WTC11 (cell line): ENCODE measurements at regions not wholly inside any gene's neighbourhood (a gene's known extent, or its start where the extent isn't known, plus 50 kb on each side); places are given as distances from the start of the nearest gene placed in this dataset.

ENCODE experiments used
- ATAC-seq: fragments of 200-7000 bp; cut with Tn5 transposase; 2 replicates; pipeline ENCODE4 v1.10.0; 2021; ENCODE audit warnings: mild to moderate bottlenecking, moderate library complexity
- CTCF ChIA-PET: fragments of 300-600 bp; sonication (Branson Sonifier 250); formaldehyde crosslinking; loops from one replicate; lab custom pipeline; 2021; ENCODE audit warnings: antibody characterized with exemption; lab: Charles Lee
- POLR2A ChIA-PET: fragments of 350-600 bp; sonication (Branson Sonifier 250); formaldehyde crosslinking; loops from one replicate; lab custom pipeline; 2021; ENCODE audit warnings: antibody characterized with exemption; lab: Charles Lee
- DNase-seq: peaks from one replicate; pipeline ENCODE4 v3.0.0; 2021; ENCODE audit warnings: low spot score
- H3K27ac Mint-ChIP-seq: 2 replicates; pipeline ENCODE4 v1.8.0; 2021; ENCODE audit warnings: mixed read lengths
- H3K27me3 Mint-ChIP-seq: 2 replicates; pipeline ENCODE4 v1.8.0; 2021; ENCODE audit warnings: low read depth, mild to moderate bottlenecking, moderate library complexity, mixed read lengths
- H3K36me3 Mint-ChIP-seq: 2 replicates; pipeline ENCODE4 v1.8.0; 2021; ENCODE audit warnings: mixed read lengths
- H3K4me1 Mint-ChIP-seq: 2 replicates; pipeline ENCODE4 v1.8.0; 2022; ENCODE audit warnings: mixed read lengths
- H3K4me3 Mint-ChIP-seq: 2 replicates; pipeline ENCODE4 v1.8.0; 2021; ENCODE audit warnings: mild to moderate bottlenecking, moderate library complexity, mixed read lengths
- H3K9me3 Mint-ChIP-seq: 2 replicates; pipeline ENCODE4 v1.8.0; 2021; ENCODE audit warnings: mixed read lengths
- AFF4 ChIP-seq: sonication (generic); formaldehyde crosslinking; IDR thresholded peaks from 2 replicates; pipeline ENCODE4 v1.8.1; 2023; ENCODE audit warnings: mild to moderate bottlenecking, missing genetic modification reagents, borderline replicate concordance
- AR ChIP-seq: fragments of 250-450 bp; sonication (Bioruptor Pico); IDR thresholded peaks from 2 replicates; pipeline ENCODE4 v1.9.0; 2021; ENCODE audit warnings: mild to moderate bottlenecking
- CREM ChIP-seq: sonication (generic); formaldehyde crosslinking; IDR thresholded peaks from 2 replicates; pipeline ENCODE4 v1.8.1; 2022; ENCODE audit warnings: mild to moderate bottlenecking, missing genetic modification reagents, moderate library complexity
- CTCF ChIP-seq: fragments of 200-600 bp; IDR thresholded peaks from 2 replicates; pipeline ENCODE4 v1.8.0; 2022; ENCODE audit warnings: antibody characterized with exemption
- E2F5 ChIP-seq: sonication (generic); formaldehyde crosslinking; IDR thresholded peaks from 2 replicates; pipeline ENCODE4 v1.8.1; 2022; ENCODE audit warnings: mild to moderate bottlenecking, moderate library complexity, missing genetic modification reagents
- FOXJ3 ChIP-seq: sonication (generic); formaldehyde crosslinking; IDR thresholded peaks from 2 replicates; pipeline ENCODE4 v1.9.0; 2021; ENCODE audit warnings: missing genetic modification reagents, mild to moderate bottlenecking, borderline replicate concordance
- HMGA2 ChIP-seq: fragments of 250-450 bp; sonication (Bioruptor Pico); IDR thresholded peaks from 2 replicates; pipeline ENCODE4 v1.4.0; 2021; ENCODE audit warnings: mild to moderate bottlenecking, moderate library complexity
- IRF1 ChIP-seq: sonication (generic); formaldehyde crosslinking; IDR thresholded peaks from 2 replicates; pipeline ENCODE4 v1.8.0; 2023; ENCODE audit warnings: missing genetic modification reagents
- JUN ChIP-seq: sonication (generic); formaldehyde crosslinking; IDR thresholded peaks from 2 replicates; pipeline ENCODE4 v1.8.0; 2023; ENCODE audit warnings: mild to moderate bottlenecking, missing genetic modification reagents
- MYBL2 ChIP-seq: sonication (generic); formaldehyde crosslinking; IDR thresholded peaks from 2 replicates; pipeline ENCODE4 v1.8.1; 2023; ENCODE audit warnings: mild to moderate bottlenecking, moderate library complexity, missing genetic modification reagents
- NFE2L1 ChIP-seq: sonication (generic); formaldehyde crosslinking; IDR thresholded peaks from 2 replicates; pipeline ENCODE4 v1.8.1; 2023; ENCODE audit warnings: missing genetic modification reagents
- NFYB ChIP-seq: sonication (generic); formaldehyde crosslinking; conservative IDR thresholded peaks from 2 replicates; pipeline ENCODE4 v1.8.0; 2022; ENCODE audit warnings: low read depth, missing genetic modification reagents
- RORB ChIP-seq: fragments of 250-450 bp; sonication (Bioruptor Pico); IDR thresholded peaks from 2 replicates; pipeline ENCODE4 v1.9.0; 2021; ENCODE audit warnings: mild to moderate bottlenecking
- SMAD3 ChIP-seq: sonication (generic); formaldehyde crosslinking; IDR thresholded peaks from 2 replicates; pipeline ENCODE4 v1.8.0; 2022; ENCODE audit warnings: missing genetic modification reagents, mild to moderate bottlenecking, borderline replicate concordance
- ZBTB21 ChIP-seq: sonication (generic); formaldehyde crosslinking; IDR thresholded peaks from 2 replicates; pipeline ENCODE4 v1.8.1; 2023; ENCODE audit warnings: mild to moderate bottlenecking, missing genetic modification reagents, borderline replicate concordance
- ZNF121 ChIP-seq: sonication (generic); formaldehyde crosslinking; IDR thresholded peaks from 2 replicates; pipeline ENCODE4 v1.8.0; 2023; ENCODE audit warnings: missing genetic modification reagents
- ZNF219 ChIP-seq: sonication (generic); formaldehyde crosslinking; IDR thresholded peaks from 2 replicates; pipeline ENCODE4 v1.8.0; 2023; ENCODE audit warnings: missing genetic modification reagents, mild to moderate bottlenecking, borderline replicate concordance

- TF ChIP-seq ZNF121 (no peak), CREM (CRISPR knock-in tag) (no peak), MYBL2 (CRISPR knock-in tag) (no peak), AFF4 (CRISPR knock-in tag) (no peak), IRF1 (CRISPR knock-in tag) (no peak)
- Mint-ChIP-seq H3K9me3 (peaks cover 90% of the 10 kb centered on the region), H3K27me3 (peaks cover 14% of the 10 kb centered on the region), H3K36me3 (peaks cover 71% of the 10 kb centered on the region), H3K4me1 (no peaks in the 10 kb centered on the region), H3K27ac (no peak overlapping the region), H3K4me3 (no peak overlapping the region)
- ChIA-PET POLR2A (interaction anchor here (0.6 kb wide), 1 partner anchor 139 kb away, joined by 4 read pairs; no protein-coding TSS in a partner anchor), CTCF (no interaction called here)
- DNase-seq (no peak), ATAC-seq (no peak)
These were observed 131.7 kb downstream of the TMEM114 start for GRCh38 chr16:8458481-8459046.

- ATAC-seq = no peak
- H3K27ac Mint-ChIP-seq = no peak overlapping the region
- TF ChIP-seq E2F5 (no peak), ZBTB21 (CRISPR knock-in tag) (no peak), FOXJ3 (CRISPR knock-in tag) (no peak)
- no peaks in the 10 kb centered on the region for H3K4me1 Mint-ChIP-seq
- H3K36me3 Mint-ChIP-seq = peaks cover 79% of the 10 kb centered on the region
- H3K27me3 Mint-ChIP-seq = peaks cover 13% of the 10 kb centered on the region
- H3K9me3 Mint-ChIP-seq = peaks cover 94% of the 10 kb centered on the region
- no peak for DNase-seq
- POLR2A ChIA-PET = no interaction called here
- H3K4me3 Mint-ChIP-seq = no peak overlapping the region
- CTCF ChIA-PET = no interaction called here
These were observed 137.0 kb downstream of the TMEM114 start for GRCh38 chr16:8453359-8453758.

- no peak for DNase-seq
- Mint-ChIP-seq H3K36me3 (peaks cover 80% of the 10 kb centered on the region), H3K27ac (no peak overlapping the region), H3K4me3 (no peak overlapping the region), H3K9me3 (peaks cover 95% of the 10 kb centered on the region), H3K27me3 (peaks cover 13% of the 10 kb centered on the region), H3K4me1 (no peaks in the 10 kb centered on the region)
- ATAC-seq = no peak
- CTCF ChIA-PET = no interaction called here
- TF ChIP-seq NFE2L1 (CRISPR knock-in tag) = no peak
- TF ChIP-seq, all 79 proteins: peak for 0
- POLR2A ChIA-PET = no interaction called here
These were observed 137.4 kb downstream of the TMEM114 start for GRCh38 chr16:8452941-8453340.

GRCh38 chr16:8436931-8437330 lies 153.4 kb downstream of the TMEM114 start:
- DNase-seq (no peak), ATAC-seq (no peak)
- POLR2A ChIA-PET = no interaction called here
- CTCF ChIA-PET = no interaction called here
- Mint-ChIP-seq H3K4me3 (no peak overlapping the region), H3K27me3 (peaks cover 2% of the 10 kb centered on the region; the same call in 1 of the 2 replicates), H3K9me3 (peaks cover 94% of the 10 kb centered on the region), H3K4me1 (no peaks in the 10 kb centered on the region), H3K27ac (no peak overlapping the region), H3K36me3 (peaks cover 74% of the 10 kb centered on the region)
- TF ChIP-seq NFYB (no peak), IRF1 (CRISPR knock-in tag) (no peak), CTCF (no peak), RORB (CRISPR knock-in tag) (no peak), HMGA2 (CRISPR knock-in tag) (no peak), SMAD3 (CRISPR knock-in tag) (no peak), MYBL2 (CRISPR knock-in tag) (no peak), JUN (CRISPR knock-in tag) (no peak), AR (CRISPR knock-in tag) (no peak), E2F5 (no peak), ZNF219 (CRISPR knock-in tag) (no peak)
